HCT116 (cell line): ENCODE measurements at regions not wholly inside any gene's neighbourhood (a gene's known extent, or its start where the extent isn't known, plus 50 kb on each side); places are given as distances from the start of the nearest gene placed in this dataset.

Experiments used
- ATAC-seq: fragments of 200-7000 bp; cut with Tn5 transposase; 2 replicates; pipeline ENCODE4 v1.9.1; 2020; ENCODE audit warnings: mild to moderate bottlenecking, moderate library complexity
- BruUV-seq: library from RNA; stranded (reverse); fragments of 400-500 nt; replicated peaks from 2 replicates; lab custom pipeline; 2021; lab: Mats Ljungman, UMichigan
- CTCF ChIA-PET: fragments of 300-600 bp; sonication (Branson Sonifier 250); formaldehyde crosslinking; loops from one replicate; lab custom pipeline; 2021; ENCODE audit warnings: antibody characterized with exemption; lab: Charles Lee
- POLR2A ChIA-PET: fragments of 300-600, 350-600 bp; sonication (Branson Sonifier 250); formaldehyde crosslinking; loops from one replicate; lab custom pipeline; 2021; ENCODE audit warnings: antibody characterized with exemption; lab: Charles Lee
- RAD21 ChIA-PET, 2 experiments: fragments of 300-600 bp; sonication (Branson Sonifier 250); formaldehyde crosslinking; loops; one replicate each; lab custom pipeline; 2023; ENCODE audit warnings: low total read pairs in 2 of 2; ENCODE audit not compliant: uncharacterized antibody in 2 of 2, unreplicated experiment in 2 of 2, low non-redundant PET in 1 of 2; lab: Charles Lee
- DNase-seq: peaks from one replicate; pipeline ENCODE4 v3.0.0-alpha.2; 2010; ENCODE audit warnings: low read depth, low spot score
- H2AFZ ChIP-seq: fragments of 200-600 bp; shearing (Covaris generic), sonication (generic); 2 replicates; pipeline ENCODE4 v1.6.1; 2017; ENCODE audit warnings: low read depth, mixed run types, mixed read lengths, antibody characterized with exemption, low read length; ENCODE audit not compliant: poor library complexity, severe bottlenecking
- H3K27ac ChIP-seq: 2 replicates; pipeline ENCODE4 v1.5.1; 2012; ENCODE audit warnings: low read depth, low read length
- H3K27me3 ChIP-seq: fragments of 200-600 bp; sonication (generic); 2 replicates; pipeline ENCODE4 v1.6.1; 2016; ENCODE audit warnings: mixed run types, low read length, mixed read lengths; ENCODE audit not compliant: insufficient read depth
- H3K36me3 ChIP-seq, 2 experiments: fragments of 200-500 bp in 1 of 2; fragments of 200-600 bp in 1 of 2; sonication (Bioruptor generic) in 1 of 2; sonication (generic) in 1 of 2; 2 replicates each; pipeline versions ENCODE4 v1.5.1 to v1.6.1; 2014 to 2016; ENCODE audit warnings: low read length in 2 of 2, inconsistent platforms in 1 of 2, mixed read lengths in 1 of 2, mixed run types in 1 of 2; ENCODE audit not compliant: insufficient read depth in 2 of 2, control insufficient read depth in 1 of 2
- H3K4me1 ChIP-seq, 2 experiments: fragments of 200-600 bp in 1 of 2; sonication (generic) in 1 of 2; 2 replicates each; pipeline versions ENCODE4 v1.5.1 to v1.6.1; 2012 to 2017; ENCODE audit warnings: low read length in 2 of 2, inconsistent platforms in 1 of 2, mild to moderate bottlenecking in 1 of 2, mixed read lengths in 1 of 2, mixed run types in 1 of 2, moderate library complexity in 1 of 2; ENCODE audit not compliant: insufficient read depth in 2 of 2, control insufficient read depth in 1 of 2
- H3K4me2 ChIP-seq: fragments of 200-600 bp; sonication (generic); 2 replicates; pipeline ENCODE4 v1.6.1; 2017; ENCODE audit warnings: mixed run types, low read length, mixed read lengths
- H3K4me3 ChIP-seq, 2 experiments: fragments of 200-600 bp in 1 of 2; sonication (generic) in 1 of 2; replicated peaks in 1 of 2; 2 replicates each; pipeline ENCODE4 v1.5.1; 2011 to 2016; ENCODE audit warnings: low read length in 2 of 2, control low read depth in 1 of 2, low read depth in 1 of 2, mild to moderate bottlenecking in 1 of 2, mixed read lengths in 1 of 2, mixed run types in 1 of 2
- H3K79me2 ChIP-seq: fragments of 200-600 bp; sonication (generic); 2 replicates; pipeline ENCODE4 v1.6.1; 2017; ENCODE audit warnings: mild to moderate bottlenecking, mixed run types, low read length, moderate library complexity, mixed read lengths; ENCODE audit not compliant: insufficient read depth
- H3K9ac ChIP-seq: fragments of 200-600 bp; sonication (generic); 2 replicates; pipeline ENCODE4 v1.6.1; 2016; ENCODE audit warnings: low read length, mixed read lengths
- H3K9me2 ChIP-seq: fragments of 200-600 bp; sonication (generic), shearing (Covaris generic); 2 replicates; pipeline ENCODE4 v1.6.1; 2017; ENCODE audit warnings: mixed run types, mild to moderate bottlenecking, moderate library complexity; ENCODE audit not compliant: insufficient read depth
- H3K9me3 ChIP-seq, 2 experiments: fragments of 200-500 bp in 1 of 2; fragments of 200-600 bp in 1 of 2; sonication (Bioruptor generic) in 1 of 2; sonication (generic) in 1 of 2; 2 replicates each; pipeline ENCODE4 v1.6.1; 2014 to 2017; ENCODE audit warnings: low read length in 2 of 2, mixed read lengths in 2 of 2, inconsistent platforms in 1 of 2, low read depth in 1 of 2, mild to moderate bottlenecking in 1 of 2, mixed run types in 1 of 2, moderate library complexity in 1 of 2; ENCODE audit not compliant: control insufficient read depth in 1 of 2, insufficient read depth in 1 of 2
- H4K20me1 ChIP-seq: fragments of 200-600 bp; sonication (generic), shearing (Covaris generic); 2 replicates; pipeline ENCODE4 v1.6.1; 2017; ENCODE audit warnings: mixed run types, mild to moderate bottlenecking, moderate library complexity; ENCODE audit not compliant: insufficient read depth
- ATF3 ChIP-seq: IDR thresholded peaks from 2 replicates; pipeline ENCODE4 v1.6.1; 2012
- CEBPB ChIP-seq: IDR thresholded peaks from 2 replicates; pipeline ENCODE4 v1.6.1; 2012; ENCODE audit warnings: low read depth
- CTCF ChIP-seq, 3 experiments: fragments of 200-600 bp in 1 of 3; sonication (generic) in 1 of 3; IDR thresholded peaks in 2 of 3; conservative IDR thresholded peaks in 1 of 3; 2 replicates each; pipeline ENCODE4 v1.5.1; 2012 to 2017; ENCODE audit warnings: low read depth in 2 of 3, low read length in 2 of 3, antibody characterized with exemption in 1 of 3, borderline replicate concordance in 1 of 3, control low read depth in 1 of 3, mild to moderate bottlenecking in 1 of 3, mixed read lengths in 1 of 3, mixed run types in 1 of 3, moderate library complexity in 1 of 3; ENCODE audit not compliant: insufficient read depth in 1 of 3
- EZH2 ChIP-seq: fragments of 200-600 bp; sonication (generic); IDR thresholded peaks from 2 replicates; pipeline ENCODE4 v1.6.1; 2017; ENCODE audit warnings: antibody characterized with exemption, mixed run types
- EZH2phosphoT487 ChIP-seq: fragments of 200-600 bp; IDR thresholded peaks from 2 replicates; pipeline ENCODE4 v1.6.1; 2018; ENCODE audit warnings: antibody characterized with exemption, borderline replicate concordance
- FOSL1 ChIP-seq: IDR thresholded peaks from 2 replicates; pipeline ENCODE4 v1.6.1; 2012; ENCODE audit warnings: low read depth
- JUND ChIP-seq: IDR thresholded peaks from 2 replicates; pipeline ENCODE4 v1.6.1; 2012
- MAX ChIP-seq: IDR thresholded peaks from 2 replicates; pipeline ENCODE4 v1.6.1; 2012
- POLR2AphosphoS5 ChIP-seq: IDR thresholded peaks from 2 replicates; pipeline ENCODE4 v1.6.1; 2011; ENCODE audit warnings: mild to moderate bottlenecking, low read depth, low read length, moderate library complexity
- RAD21 ChIP-seq: IDR thresholded peaks from 2 replicates; pipeline ENCODE4 v1.6.1; 2012; ENCODE audit warnings: low read depth, mild to moderate bottlenecking
- SIN3A ChIP-seq: IDR thresholded peaks from 2 replicates; pipeline ENCODE4 v1.6.1; 2012; ENCODE audit warnings: low read depth
- SP1 ChIP-seq: IDR thresholded peaks from 2 replicates; pipeline ENCODE4 v1.6.1; 2012; ENCODE audit warnings: low read depth
- SRF ChIP-seq: IDR thresholded peaks from 2 replicates; pipeline ENCODE4 v1.6.1; 2012; ENCODE audit warnings: low read depth
- TCF7L2 ChIP-seq: IDR thresholded peaks from 2 replicates; pipeline ENCODE4 v1.7.0; 2011; ENCODE audit warnings: borderline replicate concordance, inconsistent platforms; ENCODE audit not compliant: insufficient read depth, insufficient read length; ENCODE audit errors: extremely low read depth
- YY1 ChIP-seq: IDR thresholded peaks from 2 replicates; pipeline ENCODE4 v1.6.1; 2011; ENCODE audit warnings: low read length, low read depth, moderate library complexity, mild to moderate bottlenecking; ENCODE audit not compliant: insufficient replicate concordance; ENCODE audit errors: extremely low read depth
- ZNF274 ChIP-seq: fragments of 200-500 bp; sonication (Bioruptor generic); IDR thresholded peaks from 2 replicates; pipeline ENCODE4 v1.6.1; 2014; ENCODE audit warnings: mild to moderate bottlenecking, low read depth, low read length, inconsistent platforms
- intact Hi-C: fragments of 100-400 bp; cut with micrococcal nuclease; formaldehyde crosslinking; loops from 2 replicates; pipeline ENCODE4 v1.10.0; 2022
- TF ChIP-seq, protein P1 (sequence below): IDR thresholded peaks from 2 replicates; pipeline ENCODE4 v1.6.1; 2011; ENCODE audit warnings: mild to moderate bottlenecking, low read length, moderate library complexity; ENCODE audit not compliant: insufficient replicate concordance; ENCODE audit errors: extremely low read depth

DNA sequence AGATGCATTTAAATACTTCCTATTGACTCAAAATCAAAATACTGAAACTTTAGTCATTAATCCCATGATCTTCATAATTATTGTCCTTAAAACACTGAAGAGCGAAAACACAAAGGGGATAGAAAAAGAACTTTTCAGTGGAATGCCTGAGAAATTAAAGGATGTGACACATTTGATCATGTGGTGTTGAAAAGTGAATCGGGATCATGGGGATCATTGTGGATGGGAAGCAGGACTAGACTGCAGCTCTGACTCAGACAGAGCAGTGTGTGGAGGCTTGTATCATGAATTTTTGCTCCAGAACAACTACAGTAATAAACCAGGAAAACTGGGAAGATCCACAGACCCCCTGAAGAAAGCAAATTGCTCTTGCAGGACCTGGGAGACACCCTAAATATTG, 161.1 kb upstream of the CXADR start:
- DNase-seq (no peak), ATAC-seq (no peak)
- RAD21 ChIA-PET = no interaction called here
- no peaks in the 10 kb centered on the region for H4K20me1 ChIP-seq
- TF ChIP-seq JUND = no peak
- no peak for TF ChIP-seq POLR2AphosphoS5
- H3K9me3 ChIP-seq = no peaks in the 10 kb centered on the region
- BruUV-seq = no TSS peak
- no peak overlapping the region for H3K9ac ChIP-seq
- no peaks in the 10 kb centered on the region for H3K4me1 ChIP-seq
- no peaks in the 10 kb centered on the region for H3K79me2 ChIP-seq
- no peaks in the 10 kb centered on the region for H3K27me3 ChIP-seq
- intact Hi-C loops = no loop called here
- H2AFZ ChIP-seq = no peak overlapping the region
- CTCF ChIA-PET = interaction anchor here (0.6 kb wide), 1 partner anchor 35 kb away, joined by 3 read pairs; no protein-coding TSS in a partner anchor
- H3K27ac ChIP-seq = no peak overlapping the region
- H3K9me2 ChIP-seq = no peaks in the 10 kb centered on the region
- no peak overlapping the region for H3K4me2 ChIP-seq
- H3K36me3 ChIP-seq = no peaks in the 10 kb centered on the region
- POLR2A ChIA-PET = no interaction called here
- no peak overlapping the region for H3K4me3 ChIP-seq

- H3K4me3 ChIP-seq = no peak overlapping the region
- H3K4me2 ChIP-seq = no peak overlapping the region
- DNase-seq (no peak), ATAC-seq (no peak)
- ChIA-PET POLR2A (no interaction called here), RAD21 (no interaction called here), CTCF (no interaction called here)
- H3K36me3 ChIP-seq = no peaks in the 10 kb centered on the region
- H3K27ac ChIP-seq = no peak overlapping the region
- no peak overlapping the region for H3K9ac ChIP-seq
- H3K9me3 ChIP-seq = no peaks in the 10 kb centered on the region
- H2AFZ ChIP-seq = no peak overlapping the region
- BruUV-seq = no TSS peak
- H3K79me2 ChIP-seq = no peaks in the 10 kb centered on the region
- no peaks in the 10 kb centered on the region for H3K27me3 ChIP-seq
- intact Hi-C loops = no loop called here
- H3K9me2 ChIP-seq = no peaks in the 10 kb centered on the region
- no peaks in the 10 kb centered on the region for H3K4me1 ChIP-seq
- H4K20me1 ChIP-seq = no peaks in the 10 kb centered on the region
- TF ChIP-seq, protein P1, sequence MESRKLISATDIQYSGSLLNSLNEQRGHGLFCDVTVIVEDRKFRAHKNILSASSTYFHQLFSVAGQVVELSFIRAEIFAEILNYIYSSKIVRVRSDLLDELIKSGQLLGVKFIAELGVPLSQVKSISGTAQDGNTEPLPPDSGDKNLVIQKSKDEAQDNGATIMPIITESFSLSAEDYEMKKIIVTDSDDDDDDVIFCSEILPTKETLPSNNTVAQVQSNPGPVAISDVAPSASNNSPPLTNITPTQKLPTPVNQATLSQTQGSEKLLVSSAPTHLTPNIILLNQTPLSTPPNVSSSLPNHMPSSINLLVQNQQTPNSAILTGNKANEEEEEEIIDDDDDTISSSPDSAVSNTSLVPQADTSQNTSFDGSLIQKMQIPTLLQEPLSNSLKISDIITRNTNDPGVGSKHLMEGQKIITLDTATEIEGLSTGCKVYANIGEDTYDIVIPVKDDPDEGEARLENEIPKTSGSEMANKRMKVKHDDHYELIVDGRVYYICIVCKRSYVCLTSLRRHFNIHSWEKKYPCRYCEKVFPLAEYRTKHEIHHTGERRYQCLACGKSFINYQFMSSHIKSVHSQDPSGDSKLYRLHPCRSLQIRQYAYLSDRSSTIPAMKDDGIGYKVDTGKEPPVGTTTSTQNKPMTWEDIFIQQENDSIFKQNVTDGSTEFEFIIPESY = no peak
- TF ChIP-seq CEBPB = no peak
- TF ChIP-seq EZH2 = no peak
- no peak for TF ChIP-seq ATF3
- TF ChIP-seq SIN3A = no peak
- TF ChIP-seq SP1 = no peak
- no peak for TF ChIP-seq CTCF (IDR thresholded peaks at IDR 0.05 in 2 of 3, conservative IDR thresholded peaks at IDR 0.05 in 1 of 3; ENCODE audit: borderline replicate concordance in 1 of 3, insufficient read depth in 1 of 3, low read depth in 2 of 3, low read length in 2 of 3)
- no peak for TF ChIP-seq RAD21
- no peak for TF ChIP-seq MAX
- no peak for TF ChIP-seq TCF7L2
- no peak for TF ChIP-seq SRF
- TF ChIP-seq ZNF274 = no peak
- no peak for TF ChIP-seq FOSL1
- no peak for TF ChIP-seq POLR2AphosphoS5
- TF ChIP-seq YY1 = no peak
- TF ChIP-seq EZH2phosphoT487 = no peak
Measured at GRCh38 chr21:17352996-17353655, 159.7 kb upstream of the CXADR start.
